HG03039 (cell line): ENCODE measurements at regions not wholly inside any gene's neighbourhood (a gene's known extent, or its start where the extent isn't known, plus 50 kb on each side); places are given as distances from the start of the nearest gene placed in this dataset.

Experiments
- ATAC-seq: cut with Tn5 transposase; IDR thresholded peaks from one replicate; pipeline ENCODE4 v1.9.1; 2021; ENCODE audit warnings: mild to moderate bottlenecking, moderate library complexity; ENCODE audit not compliant: unreplicated experiment

DNA sequence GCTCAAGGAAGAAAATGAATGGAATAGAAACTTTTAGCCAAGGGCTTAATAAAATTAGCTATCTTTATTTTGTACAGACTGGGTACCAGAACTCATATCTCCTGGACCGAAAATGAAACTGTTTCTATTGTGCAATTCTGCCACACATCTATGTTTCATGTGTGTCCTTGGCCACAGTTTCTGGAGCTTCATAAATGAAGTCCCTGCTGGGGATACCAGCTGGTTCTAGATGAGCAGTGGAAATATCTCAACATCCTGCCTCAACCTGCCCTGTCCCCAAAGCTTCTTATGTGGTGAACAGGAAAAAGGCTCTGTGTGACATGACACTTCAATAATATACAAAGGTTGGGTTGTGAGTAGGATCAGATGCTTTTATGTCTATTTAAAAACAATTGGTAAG lies 310.1 kb upstream of the SORCS1 start:
- no peak for ATAC-seq

DNA sequence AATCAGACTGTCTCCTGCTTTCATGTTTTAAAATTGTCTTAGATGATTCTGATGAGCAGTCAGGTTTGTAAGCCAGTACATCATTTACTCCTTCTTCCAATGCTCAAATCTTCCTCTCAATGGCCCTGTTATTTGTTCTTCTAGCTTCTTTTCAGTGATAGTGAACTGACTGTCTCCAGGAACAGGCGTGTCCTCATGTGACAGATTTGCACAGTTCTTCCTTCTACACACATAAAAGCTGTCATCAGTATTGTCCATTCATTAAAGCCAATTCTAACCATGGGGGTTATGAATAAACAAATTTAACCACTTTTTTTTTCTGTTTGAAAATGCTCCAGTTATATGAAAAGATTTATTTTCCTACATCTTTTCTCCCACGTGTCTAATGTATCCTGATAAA lies 308.7 kb upstream of the SORCS1 start:
- no peak for ATAC-seq

DNA sequence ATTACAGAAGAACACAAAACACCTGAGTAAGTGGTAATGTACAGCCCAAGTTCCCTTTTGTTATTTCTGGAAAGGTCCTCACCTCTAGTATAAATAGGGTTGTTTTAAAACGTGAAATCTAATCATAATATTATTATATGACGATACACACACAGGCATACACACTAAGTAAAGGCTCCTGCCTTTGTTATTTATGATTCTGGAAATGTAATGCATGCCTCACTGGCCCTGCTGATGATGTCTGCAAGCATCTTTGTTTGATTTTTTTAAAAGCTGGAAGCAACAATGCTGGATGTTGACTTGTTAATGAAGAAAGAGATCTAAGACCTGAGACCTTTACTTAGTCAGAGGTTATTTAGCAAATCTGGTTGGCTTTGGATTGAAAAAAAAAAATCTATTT lies 307.4 kb upstream of the SORCS1 start:
- ATAC-seq = no peak

DNA sequence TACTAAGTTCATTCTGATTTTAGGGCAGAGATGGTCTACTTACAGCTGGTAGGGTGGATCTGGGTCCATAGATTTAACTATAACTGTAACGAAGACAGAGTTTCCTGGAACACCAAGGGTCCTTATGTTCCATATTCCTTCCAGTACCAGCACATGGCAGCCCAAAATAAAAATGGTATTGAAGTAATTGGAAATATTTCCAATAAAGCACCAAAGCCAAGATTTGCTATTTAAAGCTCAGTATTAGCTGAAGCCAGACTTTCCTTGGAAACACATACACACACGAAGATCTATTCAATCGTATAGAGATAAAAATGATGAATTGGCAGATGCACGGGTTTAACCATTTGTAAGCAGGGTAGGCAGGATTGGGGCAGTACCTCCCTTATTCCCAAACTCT lies 289.1 kb upstream of the SORCS1 start:
- no peak for ATAC-seq

DNA sequence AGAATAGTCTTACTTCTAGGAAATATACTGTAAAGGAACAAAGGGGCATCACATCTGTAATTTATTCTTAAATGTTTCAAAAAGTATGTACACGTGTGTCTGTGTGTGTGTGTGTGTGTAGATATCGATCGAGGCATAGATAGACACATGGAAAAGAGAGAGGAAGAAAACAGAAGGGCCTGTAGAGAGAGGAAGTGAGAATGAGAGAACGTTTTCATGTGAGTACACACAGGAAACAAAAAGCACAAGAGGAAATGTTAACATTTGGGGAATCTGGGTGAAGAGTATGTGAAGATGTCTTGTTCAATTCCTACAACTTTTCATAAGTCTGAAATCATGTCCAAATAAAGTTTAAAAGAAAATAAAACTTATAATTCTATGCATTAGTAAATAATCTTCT lies 286.5 kb upstream of the SORCS1 start:
- no peak for ATAC-seq

DNA sequence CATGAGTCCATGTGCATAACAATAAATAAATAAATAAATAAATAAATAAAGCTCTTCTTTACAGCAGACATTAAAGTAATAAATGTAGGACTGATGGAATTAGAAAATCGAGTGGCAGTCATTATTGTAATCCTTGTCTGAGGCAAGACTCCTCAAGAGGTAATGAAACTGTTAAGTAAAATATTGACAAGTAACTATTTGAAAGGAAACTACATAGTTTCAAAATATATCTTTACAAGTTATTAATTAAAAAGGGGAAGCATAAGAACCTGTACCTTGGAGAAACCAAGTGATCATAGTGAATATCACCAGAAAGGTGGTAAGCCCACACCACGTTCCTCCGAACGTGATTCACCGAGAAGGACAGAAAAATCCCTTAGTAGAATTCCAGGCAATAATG lies 285.6 kb upstream of the SORCS1 start:
- no peak for ATAC-seq

DNA sequence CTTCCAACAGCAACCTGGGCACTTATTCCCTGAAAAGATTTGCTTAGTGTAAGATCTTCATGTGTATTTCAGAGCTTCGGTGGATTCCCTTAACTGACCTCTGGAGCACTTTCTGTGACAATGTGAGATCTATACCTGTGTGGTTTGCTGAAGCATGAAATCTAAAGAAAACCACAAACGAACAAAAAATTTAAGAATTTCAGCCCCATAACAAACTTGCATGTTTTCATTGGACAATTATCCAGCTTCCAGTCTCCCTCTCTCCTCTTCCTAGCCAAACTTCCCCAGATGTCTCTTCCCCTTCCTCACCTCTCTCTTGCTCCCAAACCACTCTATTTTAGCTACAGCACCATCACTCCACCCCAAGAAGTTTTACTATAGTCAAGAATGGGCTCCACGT lies 279.9 kb upstream of the SORCS1 start:
- no peak for ATAC-seq

DNA sequence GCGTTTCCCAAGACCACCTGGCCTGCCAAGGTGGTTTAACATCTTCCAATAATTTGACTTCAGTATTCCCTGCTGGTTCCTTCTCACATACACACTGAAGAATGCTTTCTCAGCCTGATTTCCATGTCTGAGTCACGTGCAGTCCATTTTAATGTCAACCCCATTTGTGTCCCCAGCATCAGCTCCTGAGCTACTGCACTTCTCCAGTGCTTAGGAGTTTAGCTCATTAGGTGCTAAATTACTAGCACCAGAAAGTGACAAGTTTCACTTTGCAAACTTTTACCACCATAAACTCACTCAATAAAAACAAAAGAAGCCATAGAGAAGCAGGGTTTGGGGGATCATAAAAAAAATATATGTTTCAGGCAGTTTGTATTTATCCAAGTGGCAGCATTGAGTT lies 279.3 kb upstream of the SORCS1 start:
- no peak for ATAC-seq

DNA sequence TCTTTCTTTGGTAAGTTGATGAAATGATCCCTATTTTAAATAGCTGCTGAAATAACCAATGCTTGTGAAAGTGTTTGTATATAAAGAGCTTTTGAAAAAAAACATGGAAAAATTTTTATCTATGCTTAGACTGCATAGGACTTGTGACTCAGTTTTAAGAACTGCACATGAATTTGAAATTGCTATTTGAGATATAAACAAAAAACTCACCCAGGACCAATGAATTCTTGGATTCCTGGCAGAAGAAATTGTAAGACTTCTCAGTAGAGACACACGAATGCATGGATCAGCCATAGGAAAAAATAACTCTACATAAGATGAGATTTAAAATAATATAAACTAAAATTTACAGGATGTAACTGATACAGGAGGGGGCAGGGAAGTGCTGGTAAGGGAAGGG lies 278.8 kb upstream of the SORCS1 start:
- no peak for ATAC-seq

DNA sequence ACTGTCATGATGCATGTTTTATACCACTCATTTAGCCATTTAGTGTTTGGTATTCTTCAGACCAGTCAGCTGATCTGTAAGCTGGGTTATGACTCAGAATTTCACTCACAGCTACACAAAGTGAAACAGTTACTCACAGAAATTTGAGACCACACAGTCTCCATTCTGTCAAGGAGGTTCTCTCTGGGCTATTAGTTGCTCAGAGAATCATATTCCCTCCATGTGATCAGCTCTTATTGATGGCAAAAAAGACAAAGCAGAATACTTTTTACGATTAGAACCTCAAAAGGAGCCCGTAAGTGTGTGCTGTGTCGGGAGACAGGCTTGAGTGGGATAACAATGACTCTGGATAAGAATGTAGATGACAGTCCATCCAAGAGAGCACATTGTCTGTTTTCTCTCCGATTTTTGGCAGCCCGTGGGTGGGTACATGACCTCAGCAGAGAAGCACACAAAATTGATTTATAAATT lies 277.6 kb upstream of the SORCS1 start:
- peak; percentile 95 for ATAC-seq

DNA sequence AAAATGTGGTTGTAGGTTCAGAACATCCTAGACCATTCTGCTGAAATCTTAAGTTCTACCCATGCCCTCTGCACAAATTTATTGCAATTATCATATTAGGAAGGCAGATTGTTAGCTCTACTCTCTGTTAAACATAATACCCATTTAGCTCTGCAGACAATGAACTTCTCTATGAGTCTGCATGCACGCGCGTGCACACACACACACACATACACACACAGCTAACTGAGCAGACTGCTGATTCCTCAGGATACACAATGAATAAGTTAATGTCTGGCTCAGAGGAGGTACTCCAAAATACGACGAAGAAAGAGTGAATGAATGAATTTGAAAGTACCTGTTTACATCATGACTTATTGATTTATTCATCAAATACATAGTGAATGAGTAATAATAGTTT lies 276.2 kb upstream of the SORCS1 start:
- no peak for ATAC-seq

DNA sequence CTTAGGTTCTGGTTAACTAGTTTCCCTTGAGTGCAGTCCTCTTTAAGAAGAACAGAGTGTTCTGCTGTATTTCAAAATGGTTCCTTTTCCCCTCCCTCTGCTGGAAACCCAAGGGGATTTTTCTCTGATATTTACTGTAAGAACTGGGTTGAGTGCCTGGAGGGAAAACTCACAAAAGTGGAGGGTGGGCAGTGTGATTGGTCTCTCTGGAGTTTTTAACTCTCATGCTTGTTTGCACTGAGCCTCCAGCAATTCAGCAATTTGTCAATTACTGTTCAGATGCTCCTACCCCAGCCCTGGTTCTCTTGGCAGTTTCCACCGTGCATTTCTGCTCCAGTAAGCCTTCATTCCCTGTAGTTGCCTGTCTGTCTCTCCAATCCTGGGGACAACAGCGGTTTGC lies 273.4 kb upstream of the SORCS1 start:
- ATAC-seq = no peak

DNA sequence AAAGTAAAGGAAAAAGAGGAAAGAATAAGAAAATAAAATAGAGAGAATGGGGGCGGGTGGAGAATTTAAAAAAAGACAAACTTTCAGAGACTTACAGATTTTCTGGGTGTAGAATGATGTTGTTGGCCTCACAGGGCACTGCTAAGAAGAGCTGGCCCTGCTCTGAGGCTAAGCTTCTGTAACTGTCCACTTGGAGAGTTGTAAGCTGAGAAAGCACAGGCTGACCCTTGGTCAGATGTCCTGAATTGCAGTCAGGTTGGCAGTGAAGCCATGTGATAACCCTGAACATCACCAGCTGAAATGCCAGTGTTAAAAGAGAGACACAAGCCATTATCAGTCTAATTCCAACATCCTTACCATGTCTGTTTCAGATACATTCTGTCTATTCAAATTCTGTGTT lies 272.1 kb upstream of the SORCS1 start:
- ATAC-seq = no peak

DNA sequence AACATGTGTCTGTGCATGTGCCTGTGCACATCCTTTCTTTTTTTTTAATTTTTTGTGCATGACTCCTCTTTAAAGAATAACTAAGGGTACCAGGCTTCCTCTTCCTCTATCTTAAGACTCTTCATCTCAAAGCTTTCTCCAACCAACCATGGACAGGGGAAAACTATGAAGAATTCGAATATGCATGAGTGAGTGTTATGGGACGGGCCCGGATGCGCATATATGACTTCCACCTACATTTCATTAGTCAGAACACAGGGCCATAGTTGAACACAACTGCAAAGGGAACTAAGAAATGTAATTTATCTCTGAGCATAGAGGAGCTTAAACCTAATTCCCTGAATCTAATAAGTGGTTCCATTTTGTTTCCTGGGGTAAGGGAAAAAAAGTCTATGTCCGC lies 270.3 kb upstream of the SORCS1 start:
- ATAC-seq = no peak

DNA sequence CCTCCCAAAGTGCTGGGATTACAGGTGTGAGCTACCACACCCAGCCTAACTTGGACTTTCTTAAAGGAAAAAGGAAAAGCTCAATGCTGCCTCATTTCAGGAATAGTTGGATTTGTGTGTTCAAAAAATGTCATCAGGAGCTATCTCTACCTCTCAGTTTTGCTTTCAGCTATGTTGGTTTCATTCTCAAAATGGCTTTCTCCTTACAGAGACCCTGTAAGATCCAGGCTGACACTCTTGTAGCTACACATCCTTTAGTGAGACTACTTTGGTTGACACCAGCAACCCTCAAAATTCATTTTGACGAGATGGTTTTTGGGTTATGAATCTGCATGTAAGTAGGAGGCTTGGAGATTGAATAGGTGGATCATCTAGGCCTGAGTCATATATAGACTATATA lies 269.7 kb upstream of the SORCS1 start:
- ATAC-seq = no peak

DNA sequence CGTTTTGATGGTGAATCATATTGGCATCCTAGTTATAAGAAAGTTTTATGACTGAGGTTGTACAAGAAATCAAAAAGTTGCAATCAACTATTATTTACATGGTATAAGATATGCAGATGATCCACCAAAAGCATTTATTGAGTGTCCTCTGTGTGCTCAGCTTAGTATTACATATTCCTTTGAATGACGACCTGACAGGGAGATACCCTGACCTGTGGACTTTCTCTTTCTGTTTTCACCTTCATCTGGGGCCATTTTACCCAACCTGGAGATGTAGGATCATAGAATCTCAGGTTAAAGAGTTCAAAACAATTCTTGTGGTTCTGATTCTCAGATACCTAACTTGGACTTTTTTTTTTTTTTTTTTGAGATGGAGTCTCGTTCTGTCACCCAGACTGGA lies 269.1 kb upstream of the SORCS1 start:
- ATAC-seq = no peak

DNA sequence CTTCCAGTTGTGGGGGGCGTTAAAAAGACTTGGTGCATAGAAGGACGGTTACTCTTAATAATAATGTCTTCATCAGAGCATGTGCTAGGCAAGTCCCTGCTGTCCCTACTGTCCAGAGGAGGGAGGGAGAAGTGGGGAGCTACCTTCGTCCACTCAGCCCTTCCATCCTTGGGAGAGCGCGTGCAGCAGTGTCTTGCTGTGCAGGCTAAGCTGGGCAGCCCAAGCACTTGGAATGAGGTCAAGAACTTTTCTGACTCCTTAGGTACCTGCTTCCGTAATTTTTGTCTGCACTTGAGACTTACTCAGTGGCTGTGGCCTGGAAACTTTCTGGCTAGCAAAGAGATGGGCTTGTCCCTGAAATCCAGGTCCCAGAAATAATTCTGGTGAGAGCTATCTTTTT lies 265.9 kb upstream of the SORCS1 start:
- no peak for ATAC-seq

DNA sequence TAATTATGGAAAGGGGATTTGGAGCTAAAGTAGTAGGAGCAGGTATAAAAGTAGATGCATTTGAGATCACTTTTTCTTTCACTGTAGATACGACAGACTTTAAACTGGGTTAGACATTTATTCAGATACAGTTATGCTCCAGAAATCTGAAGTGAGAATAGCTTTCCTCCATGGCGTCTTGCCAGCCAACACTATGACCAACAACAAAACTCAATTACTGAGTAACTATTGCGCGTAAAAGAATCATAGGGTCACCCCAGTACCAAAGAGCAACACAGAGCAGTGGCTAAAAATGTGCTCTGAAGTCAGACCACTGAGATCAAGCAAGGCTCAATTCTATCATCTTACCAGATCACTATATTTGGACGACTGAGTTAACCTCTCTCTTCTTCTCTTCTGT lies 262.5 kb upstream of the SORCS1 start:
- ATAC-seq = no peak

DNA sequence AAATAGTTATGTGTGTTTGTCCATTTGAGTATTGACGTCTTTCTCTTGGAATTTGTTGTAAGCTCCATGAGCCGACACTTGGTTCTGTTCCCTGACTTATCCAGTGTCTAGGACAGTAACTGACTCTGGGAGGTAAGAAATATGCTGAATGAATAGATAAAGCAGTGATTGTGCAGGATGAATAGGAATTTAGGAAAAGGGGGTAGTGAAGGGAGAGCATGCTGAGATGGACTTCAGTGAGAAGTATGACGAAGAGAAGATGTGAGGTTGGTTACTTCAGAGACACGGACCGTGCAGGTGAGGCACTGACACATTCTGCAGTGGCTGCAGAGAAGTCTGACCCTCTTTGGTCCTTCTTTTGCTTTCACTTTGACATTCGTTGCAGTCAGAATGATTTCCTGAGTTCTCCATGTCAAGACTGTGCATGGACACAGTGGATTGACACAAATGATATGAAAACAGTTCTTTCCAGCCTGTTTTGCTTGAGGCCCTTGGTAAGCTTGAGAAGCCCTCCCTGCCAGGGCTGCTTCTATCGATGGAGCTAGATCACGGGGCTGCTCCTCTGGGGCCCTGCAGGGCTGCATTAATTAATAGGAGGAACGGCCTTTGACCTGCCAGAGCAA lies 261.5 kb upstream of the SORCS1 start:
- ATAC-seq = peak; percentile 49

DNA sequence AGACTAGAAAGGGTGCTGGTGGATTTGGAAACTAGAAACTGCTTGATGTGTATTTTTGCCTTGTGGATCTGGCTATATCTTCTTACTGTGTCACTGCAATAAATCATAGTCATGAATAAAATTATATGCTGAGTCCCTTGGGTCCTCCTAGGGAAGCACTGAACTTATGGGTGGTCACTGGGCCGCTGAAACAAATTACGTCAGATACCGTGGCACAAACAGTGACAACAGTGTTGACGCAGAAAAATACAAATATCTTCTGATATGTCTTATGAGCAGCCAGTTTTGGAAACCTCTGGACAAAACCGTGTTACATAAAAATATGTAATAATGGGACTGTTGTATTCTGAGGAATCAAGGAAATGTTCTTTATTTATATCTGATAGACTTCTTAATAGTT lies 260.1 kb upstream of the SORCS1 start:
- ATAC-seq = no peak

DNA sequence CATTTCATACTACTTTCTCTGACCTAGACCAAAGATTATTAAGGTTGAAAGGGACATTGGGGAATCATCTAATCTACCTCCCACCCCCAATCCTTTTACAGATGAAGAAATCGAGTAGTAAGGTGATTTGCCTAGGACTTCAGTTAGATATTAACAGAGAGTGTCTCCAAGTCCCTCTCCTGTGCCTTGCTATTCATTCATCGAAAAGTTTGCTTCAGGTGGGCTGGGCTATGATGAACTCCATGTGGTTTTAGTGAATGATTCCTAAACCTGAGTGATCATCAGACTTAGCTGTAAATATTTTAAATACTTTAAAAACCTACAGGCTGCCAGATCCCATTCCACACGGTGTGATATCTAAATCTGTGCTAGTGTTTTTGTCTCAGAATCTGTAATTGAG lies 259.4 kb upstream of the SORCS1 start:
- ATAC-seq = no peak

DNA sequence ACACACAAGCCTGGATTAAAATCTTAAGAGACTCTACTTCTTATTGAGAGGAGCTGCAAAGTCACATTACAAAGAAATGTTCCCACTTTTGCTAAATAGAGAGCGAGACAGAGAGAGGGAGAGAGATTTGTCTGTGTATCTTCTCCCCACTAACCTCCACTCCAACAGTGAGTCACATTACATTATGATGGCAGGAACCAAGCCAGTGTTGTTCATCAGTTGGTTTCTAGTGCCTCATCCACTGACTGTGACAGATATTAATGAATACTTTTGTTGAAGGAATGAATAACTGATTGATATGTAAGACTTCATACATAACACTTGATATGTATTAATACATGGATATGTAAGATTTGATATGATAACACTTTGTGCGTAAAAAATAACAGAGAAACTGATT lies 258.2 kb upstream of the SORCS1 start:
- no peak for ATAC-seq

DNA sequence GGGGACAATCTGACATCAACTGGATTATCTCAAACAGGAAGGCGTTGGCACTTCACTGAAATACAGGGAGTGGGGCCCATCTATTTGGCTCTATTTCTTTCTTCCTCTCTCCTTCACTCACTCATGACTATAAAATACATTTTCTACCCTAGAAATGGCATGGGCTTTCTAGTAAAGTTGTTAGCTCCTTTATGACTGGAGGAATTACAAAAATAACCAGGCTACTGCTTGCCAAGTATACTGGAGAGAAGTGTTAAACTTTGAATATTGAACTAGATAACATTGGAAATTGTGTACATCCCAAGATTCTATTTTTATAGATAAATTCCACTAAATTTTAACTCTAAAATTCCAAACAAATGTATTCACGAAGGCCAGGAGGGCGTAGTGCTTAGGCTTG lies 255.7 kb upstream of the SORCS1 start:
- no peak for ATAC-seq
